ENCODE measurements at regions not wholly inside any gene's neighbourhood (a gene's known extent, or its start where the extent isn't known, plus 50 kb on each side); places are given as distances from the start of the nearest gene placed in this dataset.

GRCh38 chr14:65975865-65976264, 510.3 kb upstream of the CCDC196 start:
- intact Hi-C loops (cut with DNase I), result loop anchor here in 1 of 10 donors (5.0 kb wide), 1 partner anchor 141 kb away; no protein-coding TSS in a partner anchor
- H3K9me3 ChIP-seq, result peaks cover 0 to 14% (median 0%) of the 10 kb centered on the region in 12 donors
- no peak overlapping the region for H3K4me3 ChIP-seq
- ATAC-seq (no peak), DNase-seq (no peak)
- 33 to 62% (median 45%) methylated on average over 3 of the region's 3 CpGs for WGBS, 4 donors
- H3K27me3 ChIP-seq, result peaks cover 0 to 6% (median 0%) of the 10 kb centered on the region in 9 donors
- no peaks in the 10 kb centered on the region for H3K36me3 ChIP-seq
- no peak overlapping the region for H3K27ac ChIP-seq
- H3K4me1 ChIP-seq, result peaks cover 0 to 4% (median 0%) of the 10 kb centered on the region in 12 donors
- TF ChIP-seq POLR2A (IDR thresholded peaks at IDR 0.05), result no peak
- no peak for TF ChIP-seq CTCF (IDR thresholded peaks at IDR 0.05)

GRCh38 chr14:65976761-65977404, 509.3 kb upstream of the CCDC196 start:
- Histone ChIP-seq H3K36me3 (no peaks in the 10 kb centered on the region), H3K27ac (no peak overlapping the region), H3K4me1 (peaks cover 0 to 4% (median 0%) of the 10 kb centered on the region in 12 donors), H3K27me3 (peaks cover 0 to 6% (median 0%) of the 10 kb centered on the region in 9 donors), H3K9me3 (peaks cover 0 to 14% (median 0%) of the 10 kb centered on the region in 12 donors), H3K4me3 (no peak overlapping the region)
- intact Hi-C loops (cut with DNase I), result loop anchor here in 1 of 10 donors (5.0 kb wide), 1 partner anchor 140 kb away; no protein-coding TSS in a partner anchor
- no peak for DNase-seq
- no peak for ATAC-seq
- 75 to 85% (median 82%) methylated on average over 6 of the region's 6 CpGs for WGBS, 4 donors
- no peak for TF ChIP-seq CTCF (IDR thresholded peaks at IDR 0.05)
- TF ChIP-seq POLR2A (IDR thresholded peaks at IDR 0.05), result no peak

GRCh38 chr14:65981192-65981843, 504.9 kb upstream of the CCDC196 start:
- ATAC-seq, result peak; percentile 83 to 88 (median 87)
- WGBS, 4 donors, result 32 to 64% (median 56%) methylated on average over 6 of the region's 6 CpGs
- TF ChIP-seq POLR2A (IDR thresholded peaks at IDR 0.05) (no peak), CTCF (IDR thresholded peaks at IDR 0.05) (no peak)
- Histone ChIP-seq H3K4me1 (peaks cover 0 to 3% (median 0%) of the 10 kb centered on the region in 12 donors), H3K36me3 (no peaks in the 10 kb centered on the region), H3K9me3 (peaks cover 0 to 14% (median 0%) of the 10 kb centered on the region in 12 donors), H3K27ac (no peak overlapping the region), H3K4me3 (no peak overlapping the region), H3K27me3 (no peaks in the 10 kb centered on the region)
- peak in 2 of 5 donors; percentile 25 to 39 for DNase-seq
- intact Hi-C loops (cut with DNase I), result no loop called here

- no peaks in the 10 kb centered on the region for H3K27me3 ChIP-seq
- no peak overlapping the region for H3K4me3 ChIP-seq
- WGBS, 4 donors, result 31 to 42% (median 38%) methylated on average over 1 of the region's 1 CpG
- H3K9me3 ChIP-seq, result no peaks in the 10 kb centered on the region
- ATAC-seq (no peak), DNase-seq (no peak)
- intact Hi-C loops (cut with DNase I), result no loop called here
- H3K4me1 ChIP-seq, result peaks cover 0 to under 1% (median 0%) of the 10 kb centered on the region in 12 donors
- no peaks in the 10 kb centered on the region for H3K36me3 ChIP-seq
- no peak overlapping the region for H3K27ac ChIP-seq
- no peak for TF ChIP-seq CTCF (IDR thresholded peaks at IDR 0.05)
- no peak for TF ChIP-seq POLR2A (IDR thresholded peaks at IDR 0.05)
Measured at GRCh38 chr14:65986041-65986440, 500.1 kb upstream of the CCDC196 start.
